HuH-7 (cell line): ENCODE measurements at regions not wholly inside any gene's neighbourhood (a gene's known extent, or its start where the extent isn't known, plus 50 kb on each side); places are given as distances from the start of the nearest gene placed in this dataset.
"Not testable (repeated sequence)": the region's sequence is repeated elsewhere in the genome, so short reads cannot be mapped to it uniquely, and the experiment has no call there.

Experiments
- DNase-seq: peaks from one replicate; pipeline ENCODE4 v3.0.0; 2011; ENCODE audit warnings: low spot score

DNA sequence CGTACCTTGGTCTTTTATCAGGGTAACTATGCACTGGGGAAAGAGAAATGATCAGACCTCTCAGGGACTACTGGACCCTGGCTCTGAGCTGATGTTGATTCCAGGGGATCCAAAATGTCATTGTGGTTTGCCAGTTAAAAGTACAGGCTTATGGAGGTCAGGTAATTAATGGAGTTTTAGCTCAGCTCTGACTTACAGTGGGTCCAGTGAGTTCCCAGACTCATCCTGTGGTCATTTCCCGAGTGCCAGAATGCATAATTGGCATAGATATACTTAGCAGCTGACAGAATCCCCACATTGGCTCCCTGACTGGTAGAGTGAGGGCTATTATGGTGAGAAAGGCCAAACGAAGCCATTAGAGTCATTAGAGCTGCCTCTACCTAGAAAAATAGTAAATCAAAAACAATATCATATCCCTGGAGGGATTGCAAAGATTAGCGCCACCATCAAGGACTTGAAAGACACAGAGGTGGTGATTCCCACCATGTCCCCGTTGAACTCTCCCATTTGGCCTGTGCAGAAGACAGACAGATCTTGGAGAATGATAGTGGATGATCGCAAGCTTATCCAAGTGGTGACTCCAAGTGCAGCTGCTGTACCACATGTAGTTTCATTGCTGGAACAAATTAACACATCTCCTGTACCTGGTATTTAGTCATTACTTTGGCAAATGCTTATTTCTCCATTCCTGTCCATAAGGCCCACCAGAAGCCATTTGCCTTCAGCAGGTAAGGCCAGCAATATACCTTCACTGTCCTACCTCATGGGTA lies 152.4 kb downstream of the THBS2 start:
- no peak for DNase-seq

DNA sequence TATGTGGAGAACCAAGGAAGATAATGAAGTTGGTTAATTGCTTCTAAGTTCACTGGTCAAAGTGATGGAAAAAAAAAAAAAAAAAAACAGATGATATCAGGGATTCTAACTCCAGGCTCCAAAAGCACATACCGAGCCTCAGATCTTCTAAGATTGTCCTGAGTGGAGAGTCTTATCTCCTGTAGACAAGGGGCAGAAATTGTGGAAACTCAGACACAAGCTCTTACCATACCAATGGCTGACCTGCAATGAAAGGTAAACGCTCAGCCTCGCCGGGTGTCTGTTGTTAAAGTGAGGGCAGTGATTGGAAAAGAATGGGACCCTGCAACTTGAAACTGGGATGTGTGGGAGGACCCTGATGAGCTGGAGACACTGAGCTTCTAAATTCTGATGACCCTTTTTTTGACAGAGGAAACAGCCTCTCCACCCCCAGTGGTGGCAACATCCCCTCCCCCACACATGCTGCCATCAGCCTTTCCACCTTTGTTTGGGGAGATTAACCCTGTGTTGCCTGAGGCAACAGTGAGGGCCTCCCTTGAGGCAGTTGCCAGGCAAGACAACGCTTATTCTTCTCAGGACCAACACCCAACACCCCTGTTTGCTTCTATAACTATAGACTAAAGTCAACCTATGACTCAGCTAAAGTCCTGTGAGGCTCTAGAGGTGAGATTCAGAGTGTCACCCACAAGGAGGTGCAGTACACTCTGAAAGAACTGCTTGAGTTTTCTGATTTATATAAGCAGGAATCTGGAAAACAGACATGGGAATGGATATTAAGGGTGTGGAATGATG lies 154.0 kb downstream of the THBS2 start:
- no peak for DNase-seq

DNA sequence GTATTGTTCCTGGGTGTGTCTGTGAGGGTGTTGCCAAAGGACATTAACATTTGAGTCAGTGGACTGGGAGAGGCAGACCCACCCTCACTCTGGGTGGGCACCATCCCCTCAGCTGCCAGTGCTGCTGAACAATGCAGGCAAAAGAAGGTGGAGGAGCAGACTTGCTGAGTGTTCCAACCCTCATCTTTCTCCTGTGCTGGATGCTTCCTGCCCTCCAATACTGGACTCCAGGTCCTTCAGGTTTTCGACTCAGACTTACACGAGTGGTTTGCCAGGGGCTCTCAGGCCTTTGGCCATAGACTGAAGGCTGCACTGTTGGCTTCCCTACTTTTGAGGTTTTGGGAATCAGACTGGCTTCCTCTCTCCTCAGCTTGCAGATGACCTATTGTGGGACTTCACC lies 155.0 kb downstream of the THBS2 start:
- not testable (repeated sequence) for DNase-seq

DNA sequence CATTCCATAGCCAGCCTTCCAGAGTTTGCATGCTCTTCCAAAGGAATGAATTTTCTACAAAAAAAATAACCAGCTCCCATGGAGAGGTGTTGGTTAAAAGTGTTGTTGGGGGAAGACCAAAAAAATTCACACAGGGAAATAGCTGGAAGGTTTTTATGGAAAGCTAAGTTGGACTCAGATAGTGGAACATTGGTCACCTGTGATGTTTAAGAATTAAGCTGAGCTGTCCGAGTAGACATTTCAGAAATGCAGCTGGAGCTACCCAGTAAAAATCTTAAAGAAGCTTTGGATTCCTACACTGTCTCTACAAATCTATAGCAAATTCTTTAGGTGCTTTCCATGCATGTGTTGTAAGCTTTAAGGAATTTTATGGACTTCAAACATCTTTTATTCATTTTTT lies 155.5 kb downstream of the THBS2 start:
- DNase-seq: no peak

DNA sequence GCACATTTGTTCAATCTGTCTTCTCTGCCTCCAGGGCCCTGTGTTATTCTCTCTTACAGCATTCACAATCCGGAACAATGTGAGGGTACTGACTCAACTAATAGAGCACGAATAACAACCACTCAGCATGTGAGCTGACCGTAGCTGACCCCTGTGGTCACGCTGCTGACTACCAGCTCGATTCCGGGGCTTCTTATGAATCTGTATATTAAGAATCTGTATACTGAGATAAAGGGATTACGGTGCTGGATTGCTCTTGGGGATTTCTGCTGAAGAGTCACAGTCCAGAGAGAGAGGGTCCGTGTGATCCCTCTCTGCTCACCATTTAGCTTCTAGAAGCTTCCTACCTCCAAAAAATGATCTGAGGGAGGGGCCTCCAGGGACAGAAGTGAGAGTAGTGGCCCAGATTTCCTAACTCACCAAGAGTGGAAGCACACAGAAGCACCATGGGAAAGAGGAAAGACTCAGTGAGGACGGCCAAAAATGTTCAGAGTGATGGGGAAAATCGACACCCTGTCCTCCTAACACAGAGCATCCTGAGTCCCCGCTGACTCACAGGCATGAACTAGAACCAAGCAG lies 156.2 kb downstream of the THBS2 start:
- DNase-seq: no peak

- no peak for DNase-seq
Measured at GRCh38 chr6:169096388-169096787, 157.3 kb downstream of the THBS2 start.

GRCh38 chr6:169095153-169095552 lies 158.5 kb downstream of the THBS2 start:
- DNase-seq: no peak

DNA sequence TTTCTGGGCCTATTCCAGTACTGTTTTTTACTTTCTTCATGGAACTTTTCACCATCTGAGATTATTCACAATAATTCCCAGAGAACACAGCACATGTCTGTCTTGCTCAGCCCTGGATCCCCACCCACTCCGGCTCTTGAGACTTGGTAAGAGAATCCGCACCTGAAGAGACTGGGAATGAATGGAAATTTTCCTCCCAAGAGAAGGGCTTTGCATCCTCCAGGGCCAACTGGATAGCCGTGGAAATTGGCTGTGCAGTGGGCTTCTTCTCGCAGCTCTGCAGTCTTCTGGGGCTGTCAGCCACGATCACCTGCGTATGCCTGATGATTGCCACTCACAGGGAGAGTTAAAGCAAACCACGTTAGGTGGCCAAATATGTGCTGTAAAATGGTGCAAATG lies 159.1 kb downstream of the THBS2 start:
- no peak for DNase-seq

DNA sequence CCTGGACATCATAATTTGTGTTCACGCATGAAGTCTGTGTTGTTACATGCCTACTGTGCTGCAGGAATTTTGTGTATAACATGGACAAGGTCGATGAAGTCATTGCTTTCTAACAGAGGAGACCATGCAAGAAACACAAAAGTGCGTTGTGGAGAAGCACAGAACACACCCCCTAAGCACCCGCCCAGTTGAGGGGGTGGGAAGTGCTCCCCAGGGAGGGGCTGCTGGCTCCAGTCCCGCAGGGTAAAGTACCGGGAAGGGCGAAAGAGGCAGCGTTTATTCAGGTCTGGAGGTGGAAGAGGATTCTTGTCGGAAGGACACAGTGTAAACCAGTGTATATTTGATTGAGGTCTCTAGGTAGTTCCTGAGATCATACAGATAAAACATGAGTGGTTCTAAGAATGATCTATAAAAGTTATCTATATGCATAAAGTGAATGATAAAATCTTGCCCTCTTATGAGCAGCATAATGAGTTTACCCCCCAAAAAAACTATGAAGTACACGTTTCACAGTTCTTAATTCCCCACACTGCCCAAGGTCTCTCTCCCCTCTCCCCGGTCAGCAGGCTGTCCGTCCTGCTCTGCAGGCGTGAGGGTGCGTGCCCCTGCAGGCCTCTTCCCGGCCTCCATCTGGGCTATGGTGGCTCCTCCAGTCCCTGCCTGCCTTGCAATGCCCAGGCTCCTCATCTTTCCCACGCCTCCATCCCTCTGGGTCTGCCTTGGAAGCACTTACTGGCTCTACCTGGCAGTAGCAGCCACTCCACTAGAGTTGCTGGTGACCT lies 159.7 kb downstream of the THBS2 start:
- DNase-seq: no peak

GRCh38 chr6:169093066-169093723 lies 160.5 kb downstream of the THBS2 start:
- DNase-seq: no peak

DNA sequence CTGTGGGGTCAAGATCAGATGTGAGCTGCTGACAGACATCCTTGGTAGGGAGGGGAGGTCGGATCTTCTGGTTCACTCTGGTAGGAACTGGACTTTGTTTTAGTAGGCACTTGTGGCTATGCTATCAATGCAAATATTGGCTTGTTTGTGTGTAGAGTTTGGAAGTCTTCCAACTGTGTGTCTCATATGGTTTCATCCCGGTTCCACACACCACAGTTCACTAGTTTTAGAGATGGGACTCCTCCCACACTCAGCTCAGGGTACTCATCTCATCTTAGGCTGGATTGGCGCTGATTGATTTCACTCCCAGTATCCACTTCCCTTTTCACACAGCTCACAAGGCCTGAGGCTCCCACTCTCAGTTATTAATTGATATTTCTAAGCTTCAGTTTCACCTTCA lies 161.3 kb downstream of the THBS2 start:
- DNase-seq: no peak

DNA sequence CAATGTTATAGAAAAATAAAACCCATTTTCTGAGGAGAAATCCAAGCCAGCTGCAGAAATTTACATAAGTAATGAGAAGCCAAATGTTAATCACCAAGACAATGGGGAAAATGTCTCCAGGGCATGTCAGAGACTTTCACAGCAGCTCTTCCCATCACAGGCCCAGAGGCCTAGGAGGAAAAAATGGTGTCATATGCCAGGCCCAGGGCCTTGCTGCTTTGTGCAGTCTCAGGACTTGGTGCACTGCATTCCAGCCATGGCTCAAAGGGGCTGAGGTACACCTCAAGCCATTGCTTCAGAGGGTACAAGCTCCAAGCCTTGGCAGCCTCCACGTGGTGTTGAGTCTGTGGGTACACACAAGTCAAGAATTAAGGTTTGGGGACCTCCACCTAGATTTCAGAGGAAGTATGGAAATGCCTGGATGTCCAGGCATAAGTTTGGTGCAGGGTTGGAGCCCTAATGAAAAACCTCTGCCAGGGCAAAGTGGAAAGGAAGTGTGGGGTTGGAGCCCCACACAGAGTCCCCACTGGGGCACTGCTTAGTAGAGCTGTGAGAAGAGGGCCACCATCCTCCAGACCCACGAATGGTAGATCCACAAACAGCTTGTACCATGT lies 163.0 kb downstream of the THBS2 start:
- DNase-seq: not testable (repeated sequence)

DNA sequence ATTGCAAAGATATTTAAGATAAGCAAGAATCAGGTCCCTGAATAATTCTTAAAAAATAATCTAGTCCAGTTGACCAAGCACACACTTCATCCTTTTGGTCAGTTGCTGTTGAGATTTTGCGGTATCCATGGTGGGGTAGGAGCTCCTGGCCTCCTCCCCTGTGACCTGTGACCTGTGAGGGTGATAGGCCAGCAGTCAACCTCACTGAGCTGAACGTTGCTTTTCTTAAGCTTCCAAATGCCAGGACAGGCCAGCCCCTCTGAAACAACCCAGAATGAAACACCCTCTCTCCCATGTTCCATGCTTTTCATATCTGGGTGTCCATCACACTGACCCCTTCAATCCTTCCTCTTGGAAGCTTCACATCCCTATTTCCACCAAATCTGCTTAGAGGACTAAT lies 164.9 kb downstream of the THBS2 start:
- no peak for DNase-seq

DNA sequence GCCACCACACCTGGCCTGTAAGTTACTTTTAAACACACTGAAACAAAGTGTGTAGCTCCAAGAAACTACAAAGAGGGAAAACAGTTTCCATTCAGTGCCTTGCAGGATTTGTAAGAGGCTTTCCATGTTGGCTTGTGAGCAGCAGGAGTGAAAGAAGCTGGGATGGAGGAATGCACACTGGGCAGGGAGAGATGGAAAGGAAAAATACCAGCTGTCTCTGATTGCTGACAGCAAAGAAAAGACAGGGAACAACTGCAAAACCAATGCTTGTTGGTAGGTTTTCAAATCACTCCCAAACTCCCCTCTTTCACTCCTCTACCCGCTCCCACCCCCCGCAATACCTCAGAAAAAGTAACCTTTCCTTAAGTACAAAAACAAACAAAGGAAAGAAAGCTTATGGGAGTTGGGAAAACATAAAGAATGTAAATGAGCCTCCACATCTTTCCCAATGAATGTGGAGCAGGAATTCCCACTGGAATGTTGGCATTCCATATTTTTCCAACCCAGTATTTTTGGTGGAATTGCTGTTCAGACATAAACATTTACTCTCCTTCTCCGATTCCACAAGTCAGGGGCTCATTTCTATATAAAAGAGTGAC lies 166.1 kb downstream of the THBS2 start:
- DNase-seq: no peak

- not testable (repeated sequence) for DNase-seq
Measured at GRCh38 chr6:169086616-169087015, 167.0 kb downstream of the THBS2 start.

DNA sequence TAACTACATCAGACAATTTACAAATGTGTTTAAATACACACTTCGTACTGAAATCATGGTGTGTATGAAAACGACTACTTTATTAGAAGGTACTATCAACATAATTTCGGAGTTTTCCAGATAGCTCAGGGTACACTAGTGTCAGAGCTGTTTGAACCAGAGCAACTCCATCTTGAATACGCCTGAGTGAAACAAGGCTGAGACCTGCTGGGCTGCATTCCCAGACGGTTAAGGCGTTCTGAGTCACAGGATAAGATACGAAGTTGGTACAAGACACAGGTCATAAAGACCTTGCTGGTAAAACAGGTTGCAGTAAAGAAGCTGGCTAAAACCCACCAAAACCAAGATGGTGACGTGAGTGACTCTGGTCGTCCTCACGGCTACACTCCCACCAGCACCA lies 167.6 kb downstream of the THBS2 start:
- no peak for DNase-seq

DNA sequence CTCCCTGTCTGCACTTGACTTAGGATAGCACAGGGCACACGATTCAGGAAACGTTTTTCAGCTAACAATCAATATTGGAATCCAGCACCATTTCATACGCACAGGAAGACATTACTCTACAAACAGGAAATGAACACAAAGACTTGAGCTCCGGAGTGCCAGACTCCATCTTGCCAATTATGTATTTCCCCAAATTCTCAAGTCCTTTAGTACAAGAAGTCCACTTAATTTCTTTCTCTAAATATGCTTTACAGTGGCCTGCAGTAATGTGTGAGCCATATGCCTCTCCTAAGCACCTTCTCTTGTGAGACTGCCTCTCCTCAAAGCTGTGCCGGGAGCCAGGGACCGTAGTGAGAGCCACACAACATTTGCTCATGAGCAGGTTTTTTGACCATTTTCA lies 168.2 kb downstream of the THBS2 start:
- no peak for DNase-seq

- not testable (repeated sequence) for DNase-seq
Measured at GRCh38 chr6:169084557-169084956, 169.1 kb downstream of the THBS2 start.

- no peak for DNase-seq
Measured at GRCh38 chr6:169084067-169084466, 169.6 kb downstream of the THBS2 start.

DNA sequence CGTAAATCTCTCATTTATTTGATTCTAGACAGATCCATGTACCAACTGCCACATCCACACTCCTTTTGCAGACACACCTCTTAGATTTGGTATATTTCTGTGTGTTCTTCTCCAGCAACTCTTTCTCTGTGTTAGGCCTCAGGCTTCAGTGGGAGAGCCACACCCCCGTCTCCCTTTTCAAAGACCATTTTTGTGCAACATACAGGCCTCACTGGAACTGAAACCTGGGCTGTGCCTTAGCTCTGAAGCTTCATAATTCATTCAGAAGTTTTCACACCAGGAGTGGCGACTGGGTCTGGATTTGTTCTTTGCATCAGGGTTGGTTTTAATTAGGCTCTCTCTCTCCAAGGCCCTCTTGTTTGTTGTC lies 170.2 kb downstream of the THBS2 start:
- DNase-seq: no peak
